Transverse colon (tissue), 4 donors: ENCODE measurements at regions not wholly inside any gene's neighbourhood (a gene's known extent, or its start where the extent isn't known, plus 50 kb on each side); places are given as distances from the start of the nearest gene placed in this dataset.

Source experiments
- EP300 ChIP-seq: sonication (generic); formaldehyde crosslinking; IDR thresholded peaks from one replicate; pipeline ENCODE4 v1.6.1; 2017; ENCODE audit warnings: antibody characterized with exemption, low read depth
- POLR2A ChIP-seq: fragments of 450-650 bp; IDR thresholded peaks from one replicate; pipeline ENCODE4 v1.6.1; 2016; ENCODE audit warnings: antibody characterized with exemption, mild to moderate bottlenecking, moderate library complexity
- POLR2AphosphoS5 ChIP-seq, 3 donors: sonication (generic); formaldehyde crosslinking; IDR thresholded peaks; one replicate each; pipeline ENCODE4 v1.6.1; 2016; ENCODE audit warnings: antibody characterized with exemption in 3 of 3
- TF ChIP-seq, protein P1 (sequence below), 5 experiments: fragments of 200-600 bp in 3 of 5; fragments of 450-650 bp in 2 of 5; sonication (generic) in 3 of 5; IDR thresholded peaks; 1 replicate in 2 of 5; 2 replicates in 3 of 5; pipeline ENCODE4 v1.5.1; 2016 to 2017; ENCODE audit warnings: antibody characterized with exemption in 5 of 5, inconsistent platforms in 3 of 5, mild to moderate bottlenecking in 2 of 5, moderate library complexity in 1 of 5

DNA sequence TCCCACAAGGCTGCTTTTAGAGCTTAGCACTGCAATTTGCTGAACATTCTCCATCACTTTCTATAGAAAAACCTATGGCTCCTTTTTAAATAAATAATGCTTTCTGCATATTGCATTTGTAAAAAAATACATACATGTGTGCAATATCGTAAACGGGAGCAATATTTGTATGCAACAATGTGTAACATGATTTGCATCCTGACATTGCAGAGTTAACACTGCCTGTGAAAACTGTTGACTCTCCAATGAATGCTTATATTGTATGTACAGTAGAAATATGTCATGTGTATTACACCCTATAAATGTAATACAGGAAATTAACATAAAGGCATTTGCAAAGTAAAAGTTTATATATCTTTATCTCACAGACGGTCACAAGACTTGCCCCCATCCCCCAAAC is 135.0 kb upstream of the PIEZO2 start:
- TF ChIP-seq, protein P1, sequence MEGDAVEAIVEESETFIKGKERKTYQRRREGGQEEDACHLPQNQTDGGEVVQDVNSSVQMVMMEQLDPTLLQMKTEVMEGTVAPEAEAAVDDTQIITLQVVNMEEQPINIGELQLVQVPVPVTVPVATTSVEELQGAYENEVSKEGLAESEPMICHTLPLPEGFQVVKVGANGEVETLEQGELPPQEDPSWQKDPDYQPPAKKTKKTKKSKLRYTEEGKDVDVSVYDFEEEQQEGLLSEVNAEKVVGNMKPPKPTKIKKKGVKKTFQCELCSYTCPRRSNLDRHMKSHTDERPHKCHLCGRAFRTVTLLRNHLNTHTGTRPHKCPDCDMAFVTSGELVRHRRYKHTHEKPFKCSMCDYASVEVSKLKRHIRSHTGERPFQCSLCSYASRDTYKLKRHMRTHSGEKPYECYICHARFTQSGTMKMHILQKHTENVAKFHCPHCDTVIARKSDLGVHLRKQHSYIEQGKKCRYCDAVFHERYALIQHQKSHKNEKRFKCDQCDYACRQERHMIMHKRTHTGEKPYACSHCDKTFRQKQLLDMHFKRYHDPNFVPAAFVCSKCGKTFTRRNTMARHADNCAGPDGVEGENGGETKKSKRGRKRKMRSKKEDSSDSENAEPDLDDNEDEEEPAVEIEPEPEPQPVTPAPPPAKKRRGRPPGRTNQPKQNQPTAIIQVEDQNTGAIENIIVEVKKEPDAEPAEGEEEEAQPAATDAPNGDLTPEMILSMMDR (IDR thresholded peaks at IDR 0.05) = no peak
- TF ChIP-seq POLR2AphosphoS5 (IDR thresholded peaks at IDR 0.05) = no peak
- no peak for TF ChIP-seq POLR2A
- TF ChIP-seq EP300 = no peak
